Hepatocyte (in vitro differentiated cells): ENCODE measurements at regions not wholly inside any gene's neighbourhood (a gene's known extent, or its start where the extent isn't known, plus 50 kb on each side); places are given as distances from the start of the nearest gene placed in this dataset.

Experiments
- EZH2 ChIP-seq: fragments of 200-600 bp; sonication (generic); IDR thresholded peaks from 2 replicates; pipeline ENCODE4 v1.6.1; 2016; ENCODE audit warnings: antibody characterized with exemption, mild to moderate bottlenecking, borderline replicate concordance
- TF ChIP-seq, protein P1 (sequence below): fragments of 200-600 bp; sonication (generic); IDR thresholded peaks from 2 replicates; pipeline ENCODE4 v1.5.1; 2016; ENCODE audit warnings: antibody characterized with exemption, mild to moderate bottlenecking; ENCODE audit not compliant: poor library complexity

DNA sequence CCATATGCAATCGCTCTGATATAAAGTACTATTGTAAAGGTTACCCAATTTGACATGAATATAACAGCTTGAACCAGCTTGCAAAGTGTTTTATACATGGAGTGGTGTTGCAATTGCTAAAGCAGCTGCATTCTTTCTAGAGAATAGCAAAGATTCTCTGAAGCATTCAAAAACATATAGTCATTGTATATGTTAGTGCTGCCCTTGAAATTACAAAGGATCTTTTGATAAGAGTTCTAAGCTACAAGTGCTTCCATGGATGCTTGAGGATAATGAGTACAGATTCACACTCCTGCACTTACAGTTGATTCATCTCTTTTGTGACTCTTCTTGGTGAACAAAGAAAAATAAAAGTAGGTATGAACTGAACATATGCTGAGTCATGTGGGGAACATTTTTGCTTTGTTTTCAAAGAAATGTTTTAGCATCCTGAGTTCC, 175.7 kb downstream of the ALDH8A1 start:
- no peak for TF ChIP-seq EZH2
- TF ChIP-seq, protein P1, sequence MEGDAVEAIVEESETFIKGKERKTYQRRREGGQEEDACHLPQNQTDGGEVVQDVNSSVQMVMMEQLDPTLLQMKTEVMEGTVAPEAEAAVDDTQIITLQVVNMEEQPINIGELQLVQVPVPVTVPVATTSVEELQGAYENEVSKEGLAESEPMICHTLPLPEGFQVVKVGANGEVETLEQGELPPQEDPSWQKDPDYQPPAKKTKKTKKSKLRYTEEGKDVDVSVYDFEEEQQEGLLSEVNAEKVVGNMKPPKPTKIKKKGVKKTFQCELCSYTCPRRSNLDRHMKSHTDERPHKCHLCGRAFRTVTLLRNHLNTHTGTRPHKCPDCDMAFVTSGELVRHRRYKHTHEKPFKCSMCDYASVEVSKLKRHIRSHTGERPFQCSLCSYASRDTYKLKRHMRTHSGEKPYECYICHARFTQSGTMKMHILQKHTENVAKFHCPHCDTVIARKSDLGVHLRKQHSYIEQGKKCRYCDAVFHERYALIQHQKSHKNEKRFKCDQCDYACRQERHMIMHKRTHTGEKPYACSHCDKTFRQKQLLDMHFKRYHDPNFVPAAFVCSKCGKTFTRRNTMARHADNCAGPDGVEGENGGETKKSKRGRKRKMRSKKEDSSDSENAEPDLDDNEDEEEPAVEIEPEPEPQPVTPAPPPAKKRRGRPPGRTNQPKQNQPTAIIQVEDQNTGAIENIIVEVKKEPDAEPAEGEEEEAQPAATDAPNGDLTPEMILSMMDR: no peak
